ENCODE measurements at regions not wholly inside any gene's neighbourhood (a gene's known extent, or its start where the extent isn't known, plus 50 kb on each side); places are given as distances from the start of the nearest gene placed in this dataset.

- in situ Hi-C loops (cut with HindIII; ENCODE audit: low sequenced_read_pairs): no loop called here
Measured at GRCh38 chr2:221330436-221330835, 241.7 kb downstream of the EPHA4 start.

DNA sequence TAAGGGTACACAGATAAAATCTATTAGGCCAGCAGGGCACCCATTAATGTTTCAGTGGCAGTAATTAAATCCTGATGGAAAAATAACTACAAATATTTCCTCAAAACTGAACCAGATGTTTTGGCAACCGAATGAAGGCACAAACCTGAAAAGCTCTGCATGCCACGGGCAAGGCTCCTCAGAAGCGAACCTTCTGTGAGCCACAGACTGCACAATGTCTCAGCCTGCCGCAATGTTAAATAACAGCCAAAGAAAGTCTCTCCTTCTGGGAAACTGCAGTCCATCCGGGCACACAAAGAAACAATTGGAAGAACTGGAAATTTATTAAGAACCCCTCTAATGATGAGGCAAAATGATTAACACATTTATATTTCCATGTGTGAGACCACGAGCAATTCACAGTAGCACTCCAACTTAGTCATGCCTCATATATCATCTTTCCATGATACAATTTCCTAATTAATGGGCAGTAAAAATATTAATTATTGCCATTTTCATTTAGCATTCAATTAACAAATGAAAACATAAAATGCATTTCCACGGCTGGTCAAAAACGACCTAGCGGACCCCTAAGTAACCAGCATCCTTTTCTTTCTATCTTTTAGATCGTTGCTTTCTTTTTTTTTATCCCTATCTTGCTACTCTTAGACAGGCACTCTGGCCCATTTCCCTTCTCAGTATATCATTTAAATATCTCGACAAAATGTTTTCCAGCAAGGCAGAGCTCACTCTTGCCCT, 237.5 kb downstream of the EPHA4 start:
- in situ Hi-C loops (cut with HindIII; ENCODE audit: low sequenced_read_pairs): no loop called here

GRCh38 chr2:221335219-221335752, 236.8 kb downstream of the EPHA4 start:
- in situ Hi-C loops (cut with HindIII; ENCODE audit: low sequenced_read_pairs): no loop called here

DNA sequence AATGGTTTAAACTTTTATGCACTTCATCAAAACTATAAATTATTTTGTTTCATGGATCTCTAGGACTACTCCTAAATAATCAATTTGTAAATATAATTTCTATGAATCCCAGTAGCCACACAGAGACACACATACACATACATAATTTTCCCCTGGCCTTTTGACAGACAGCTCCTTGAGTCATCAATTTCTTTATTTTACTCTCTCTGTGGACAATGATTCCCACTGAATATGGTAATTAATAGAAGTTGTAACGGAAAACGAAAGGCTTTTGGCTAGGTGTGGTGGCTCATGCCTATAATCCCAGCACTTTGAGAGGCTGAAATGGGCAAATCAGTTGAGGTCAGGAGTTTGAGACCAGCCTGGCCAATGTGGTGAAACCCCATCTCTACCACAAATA, 235.1 kb downstream of the EPHA4 start:
- in situ Hi-C loops (cut with HindIII; ENCODE audit: low sequenced_read_pairs): no loop called here

DNA sequence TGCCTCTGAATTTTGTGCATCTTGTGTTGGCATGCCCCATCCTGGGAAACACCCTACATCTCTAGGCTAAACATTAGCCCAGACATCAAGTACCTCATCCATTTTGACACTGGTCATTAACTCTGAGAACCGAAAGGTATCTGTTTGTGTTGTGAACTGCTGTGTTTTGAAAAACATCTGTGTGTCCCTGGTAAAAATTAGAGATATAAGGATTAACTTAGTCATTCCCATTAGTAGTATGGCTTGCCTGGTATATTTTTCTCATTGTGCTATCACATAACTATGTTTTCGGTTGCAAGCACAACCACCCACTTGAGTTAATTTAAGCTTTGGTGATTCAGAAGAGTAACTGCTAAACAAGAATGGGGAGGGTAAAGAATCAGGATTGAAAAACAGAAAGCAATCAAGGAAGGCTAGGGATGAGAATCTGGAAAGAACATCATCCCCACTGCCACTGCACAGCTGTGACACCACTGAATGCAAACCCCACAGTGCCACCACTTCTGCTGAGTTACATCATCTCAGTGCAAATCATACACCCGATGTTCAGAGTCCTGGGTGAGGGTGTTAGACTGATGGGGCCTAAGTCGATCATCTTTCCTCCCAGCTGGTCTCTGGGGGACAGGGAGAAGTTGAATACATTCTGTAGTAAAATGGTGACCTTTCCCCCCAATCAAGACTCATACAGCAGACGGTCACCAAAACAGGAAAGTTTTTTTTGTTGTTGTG, 234.0 kb downstream of the EPHA4 start:
- in situ Hi-C loops (cut with HindIII; ENCODE audit: low sequenced_read_pairs): no loop called here

DNA sequence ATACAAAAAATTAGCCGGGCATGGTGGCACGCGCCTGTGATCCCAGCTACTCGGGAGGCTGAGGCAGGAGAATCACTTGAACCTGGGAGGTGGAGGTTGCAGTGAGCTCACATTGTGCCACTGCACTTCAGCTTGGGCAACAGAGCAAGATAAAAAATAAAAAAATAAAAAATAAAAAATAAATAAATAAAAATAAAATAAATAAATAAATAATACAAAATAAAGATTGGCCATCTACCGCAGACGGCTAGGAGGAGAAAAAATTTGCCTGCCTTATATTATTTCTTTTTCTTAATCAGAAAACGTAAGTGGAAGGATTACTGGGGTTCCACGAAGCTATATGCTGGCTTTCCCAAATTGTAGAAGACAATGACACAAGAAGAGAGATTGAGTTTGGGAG, 229.7 kb downstream of the EPHA4 start:
- in situ Hi-C loops (cut with HindIII; ENCODE audit: low sequenced_read_pairs): no loop called here

DNA sequence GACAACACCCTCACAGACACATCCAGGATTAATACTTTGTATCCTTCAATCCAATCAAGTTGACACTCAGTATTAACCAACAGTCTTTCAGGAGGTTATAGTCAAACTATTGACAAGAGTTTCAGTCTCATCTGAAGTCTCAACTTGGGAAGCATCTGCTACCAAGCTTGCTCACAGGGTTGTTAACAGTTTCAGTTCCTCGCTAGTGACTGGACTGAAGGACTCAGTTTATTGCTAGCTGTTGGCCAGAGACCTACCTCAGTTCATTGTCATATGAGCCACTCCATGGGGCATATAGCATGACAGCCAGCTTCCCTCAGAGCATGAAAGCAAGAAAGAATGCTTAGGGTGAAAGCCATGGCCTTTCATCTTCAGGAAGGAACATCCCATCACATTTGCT, 228.6 kb downstream of the EPHA4 start:
- in situ Hi-C loops (cut with HindIII; ENCODE audit: low sequenced_read_pairs): no loop called here

DNA sequence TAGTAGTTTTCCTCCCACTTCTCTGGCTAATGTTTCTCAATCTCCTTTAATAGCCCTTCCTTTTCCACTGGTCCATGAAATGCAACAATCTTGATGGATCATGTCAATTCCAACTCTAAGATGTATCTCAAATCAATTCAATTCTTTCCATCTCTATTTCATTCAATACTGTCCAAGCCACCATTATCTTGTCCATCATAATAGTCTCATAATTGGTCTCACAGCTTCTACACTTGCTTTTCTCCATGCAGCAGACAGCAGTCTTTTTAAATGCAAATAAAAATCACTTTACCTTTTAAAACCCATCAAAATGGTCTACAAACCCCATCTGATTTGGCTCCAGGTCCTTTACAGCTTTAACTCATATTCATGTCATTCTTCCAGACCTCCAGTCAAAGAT, 226.6 kb downstream of the EPHA4 start:
- in situ Hi-C loops (cut with HindIII; ENCODE audit: low sequenced_read_pairs): no loop called here

GRCh38 chr2:221346411-221346810, 225.7 kb downstream of the EPHA4 start:
- in situ Hi-C loops (cut with HindIII; ENCODE audit: low sequenced_read_pairs): no loop called here

- in situ Hi-C loops (cut with HindIII; ENCODE audit: low sequenced_read_pairs): no loop called here
Measured at GRCh38 chr2:221347471-221347870, 224.6 kb downstream of the EPHA4 start.

- in situ Hi-C loops (cut with HindIII; ENCODE audit: low sequenced_read_pairs): no loop called here
Measured at GRCh38 chr2:221350616-221351015, 221.5 kb downstream of the EPHA4 start.

- in situ Hi-C loops (cut with HindIII; ENCODE audit: low sequenced_read_pairs): no loop called here
Measured at GRCh38 chr2:221353201-221353600, 218.9 kb downstream of the EPHA4 start.

GRCh38 chr2:221360312-221360711, 211.8 kb downstream of the EPHA4 start:
- in situ Hi-C loops (cut with HindIII; ENCODE audit: low sequenced_read_pairs): no loop called here

GRCh38 chr2:221360742-221361141, 211.4 kb downstream of the EPHA4 start:
- in situ Hi-C loops (cut with HindIII; ENCODE audit: low sequenced_read_pairs): no loop called here

- in situ Hi-C loops (cut with HindIII; ENCODE audit: low sequenced_read_pairs): no loop called here
Measured at GRCh38 chr2:221361633-221362032, 210.5 kb downstream of the EPHA4 start.

DNA sequence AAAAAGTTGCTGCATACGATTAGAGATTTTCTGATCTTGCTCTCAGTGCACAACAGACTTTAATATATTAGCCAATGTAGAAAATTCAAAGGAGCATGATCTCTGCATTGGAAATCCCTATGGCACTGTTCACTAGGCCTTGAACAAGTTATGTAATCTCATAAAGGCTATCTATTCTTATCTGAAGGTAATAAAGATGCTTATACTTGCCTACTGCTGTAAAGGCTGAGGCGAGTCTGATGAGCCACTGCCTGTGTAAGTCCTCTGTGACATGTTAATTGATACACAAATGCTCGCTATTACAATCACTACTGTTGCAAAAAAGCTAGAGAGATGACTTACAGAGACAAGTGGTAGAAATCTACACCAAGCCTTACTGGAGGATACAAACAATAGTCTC, 207.4 kb downstream of the EPHA4 start:
- in situ Hi-C loops (cut with HindIII; ENCODE audit: low sequenced_read_pairs): no loop called here

Data from DLD1 (cell line).